Panc1 (cell line): ENCODE measurements at regions not wholly inside any gene's neighbourhood (a gene's known extent, or its start where the extent isn't known, plus 50 kb on each side); places are given as distances from the start of the nearest gene placed in this dataset.

ENCODE experiments used
- POLR2AphosphoS5 ChIP-seq: IDR thresholded peaks from 2 replicates; pipeline ENCODE4 v1.6.1; 2012; ENCODE audit warnings: mild to moderate bottlenecking, low read depth, low read length, moderate library complexity
- TCF7L2 ChIP-seq: IDR thresholded peaks from 2 replicates; pipeline ENCODE4 v1.6.1; 2011; ENCODE audit warnings: mild to moderate bottlenecking, low read depth, low read length, inconsistent platforms
- TF ChIP-seq, protein P1 (sequence below): fragments of 450-650 bp; IDR thresholded peaks from 2 replicates; pipeline ENCODE4 v1.5.1; 2017; ENCODE audit warnings: mild to moderate bottlenecking
- TF ChIP-seq, protein P2 (sequence below), 2 experiments: IDR thresholded peaks; 2 replicates each; pipeline ENCODE4 v1.6.1; 2011 to 2012; ENCODE audit warnings: low read depth in 2 of 2, control low read depth in 1 of 2, low read length in 1 of 2, mild to moderate bottlenecking in 1 of 2, moderate library complexity in 1 of 2; ENCODE audit not compliant: insufficient read depth in 1 of 2

DNA sequence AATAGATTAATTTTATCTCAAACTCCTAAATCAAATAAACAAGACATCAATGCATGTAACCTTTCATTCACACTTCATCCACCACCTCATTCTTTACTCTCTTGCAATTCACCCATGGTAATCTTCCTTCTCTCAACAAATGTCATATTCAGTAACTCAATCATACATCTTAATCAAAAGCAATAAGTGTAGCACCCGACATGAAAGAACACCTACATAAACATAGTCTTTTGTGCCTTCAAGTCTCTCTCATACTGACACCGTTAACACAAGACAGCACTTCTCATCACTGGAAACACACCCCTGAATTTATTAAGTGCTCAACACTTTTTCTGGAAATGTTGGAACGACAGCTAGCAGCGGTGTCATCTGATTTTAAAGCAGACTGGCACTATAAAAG, 225.9 kb downstream of the TTLL7 start:
- TF ChIP-seq, protein P1, sequence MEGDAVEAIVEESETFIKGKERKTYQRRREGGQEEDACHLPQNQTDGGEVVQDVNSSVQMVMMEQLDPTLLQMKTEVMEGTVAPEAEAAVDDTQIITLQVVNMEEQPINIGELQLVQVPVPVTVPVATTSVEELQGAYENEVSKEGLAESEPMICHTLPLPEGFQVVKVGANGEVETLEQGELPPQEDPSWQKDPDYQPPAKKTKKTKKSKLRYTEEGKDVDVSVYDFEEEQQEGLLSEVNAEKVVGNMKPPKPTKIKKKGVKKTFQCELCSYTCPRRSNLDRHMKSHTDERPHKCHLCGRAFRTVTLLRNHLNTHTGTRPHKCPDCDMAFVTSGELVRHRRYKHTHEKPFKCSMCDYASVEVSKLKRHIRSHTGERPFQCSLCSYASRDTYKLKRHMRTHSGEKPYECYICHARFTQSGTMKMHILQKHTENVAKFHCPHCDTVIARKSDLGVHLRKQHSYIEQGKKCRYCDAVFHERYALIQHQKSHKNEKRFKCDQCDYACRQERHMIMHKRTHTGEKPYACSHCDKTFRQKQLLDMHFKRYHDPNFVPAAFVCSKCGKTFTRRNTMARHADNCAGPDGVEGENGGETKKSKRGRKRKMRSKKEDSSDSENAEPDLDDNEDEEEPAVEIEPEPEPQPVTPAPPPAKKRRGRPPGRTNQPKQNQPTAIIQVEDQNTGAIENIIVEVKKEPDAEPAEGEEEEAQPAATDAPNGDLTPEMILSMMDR = no peak
- TF ChIP-seq, protein P2, sequence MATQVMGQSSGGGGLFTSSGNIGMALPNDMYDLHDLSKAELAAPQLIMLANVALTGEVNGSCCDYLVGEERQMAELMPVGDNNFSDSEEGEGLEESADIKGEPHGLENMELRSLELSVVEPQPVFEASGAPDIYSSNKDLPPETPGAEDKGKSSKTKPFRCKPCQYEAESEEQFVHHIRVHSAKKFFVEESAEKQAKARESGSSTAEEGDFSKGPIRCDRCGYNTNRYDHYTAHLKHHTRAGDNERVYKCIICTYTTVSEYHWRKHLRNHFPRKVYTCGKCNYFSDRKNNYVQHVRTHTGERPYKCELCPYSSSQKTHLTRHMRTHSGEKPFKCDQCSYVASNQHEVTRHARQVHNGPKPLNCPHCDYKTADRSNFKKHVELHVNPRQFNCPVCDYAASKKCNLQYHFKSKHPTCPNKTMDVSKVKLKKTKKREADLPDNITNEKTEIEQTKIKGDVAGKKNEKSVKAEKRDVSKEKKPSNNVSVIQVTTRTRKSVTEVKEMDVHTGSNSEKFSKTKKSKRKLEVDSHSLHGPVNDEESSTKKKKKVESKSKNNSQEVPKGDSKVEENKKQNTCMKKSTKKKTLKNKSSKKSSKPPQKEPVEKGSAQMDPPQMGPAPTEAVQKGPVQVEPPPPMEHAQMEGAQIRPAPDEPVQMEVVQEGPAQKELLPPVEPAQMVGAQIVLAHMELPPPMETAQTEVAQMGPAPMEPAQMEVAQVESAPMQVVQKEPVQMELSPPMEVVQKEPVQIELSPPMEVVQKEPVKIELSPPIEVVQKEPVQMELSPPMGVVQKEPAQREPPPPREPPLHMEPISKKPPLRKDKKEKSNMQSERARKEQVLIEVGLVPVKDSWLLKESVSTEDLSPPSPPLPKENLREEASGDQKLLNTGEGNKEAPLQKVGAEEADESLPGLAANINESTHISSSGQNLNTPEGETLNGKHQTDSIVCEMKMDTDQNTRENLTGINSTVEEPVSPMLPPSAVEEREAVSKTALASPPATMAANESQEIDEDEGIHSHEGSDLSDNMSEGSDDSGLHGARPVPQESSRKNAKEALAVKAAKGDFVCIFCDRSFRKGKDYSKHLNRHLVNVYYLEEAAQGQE (IDR thresholded peaks at IDR 0.05; ENCODE audit: insufficient read depth in 1 of 2, low read depth in 2 of 2, low read length in 1 of 2) = no peak
- TF ChIP-seq POLR2AphosphoS5 = no peak
- TF ChIP-seq TCF7L2 = no peak
